ENCODE measurements at regions not wholly inside any gene's neighbourhood (a gene's known extent, or its start where the extent isn't known, plus 50 kb on each side); places are given as distances from the start of the nearest gene placed in this dataset.

DNA sequence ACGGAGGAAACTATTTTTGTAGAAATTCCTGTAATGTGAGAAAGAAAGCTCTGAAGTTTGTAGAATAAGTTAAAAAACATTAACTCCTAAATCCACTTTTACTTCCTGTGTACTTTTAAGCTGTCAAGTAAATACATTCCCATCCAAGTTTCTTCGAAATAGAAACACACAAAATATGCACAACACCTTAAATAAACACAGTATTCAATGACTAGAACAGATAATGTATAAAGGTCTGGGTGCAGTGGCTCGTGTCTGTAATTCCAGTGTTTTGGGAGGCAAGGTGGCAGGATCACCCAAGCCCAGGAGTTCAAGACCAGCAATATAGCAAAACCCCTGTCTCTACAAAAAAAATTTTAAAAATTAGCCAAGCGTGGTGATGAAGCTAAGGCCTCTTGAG, 121.9 kb upstream of the ODAD2 start:
- H3K27me3 ChIP-seq, result no peaks in the 10 kb centered on the region
- no peaks in the 10 kb centered on the region for H3K36me3 ChIP-seq
- H3K9me3 ChIP-seq, result no peaks in the 10 kb centered on the region
- DNase-seq, result no peak
- no peaks in the 10 kb centered on the region for H3K4me1 ChIP-seq
- no peak overlapping the region for H3K4me3 ChIP-seq
- TF ChIP-seq, protein P1, sequence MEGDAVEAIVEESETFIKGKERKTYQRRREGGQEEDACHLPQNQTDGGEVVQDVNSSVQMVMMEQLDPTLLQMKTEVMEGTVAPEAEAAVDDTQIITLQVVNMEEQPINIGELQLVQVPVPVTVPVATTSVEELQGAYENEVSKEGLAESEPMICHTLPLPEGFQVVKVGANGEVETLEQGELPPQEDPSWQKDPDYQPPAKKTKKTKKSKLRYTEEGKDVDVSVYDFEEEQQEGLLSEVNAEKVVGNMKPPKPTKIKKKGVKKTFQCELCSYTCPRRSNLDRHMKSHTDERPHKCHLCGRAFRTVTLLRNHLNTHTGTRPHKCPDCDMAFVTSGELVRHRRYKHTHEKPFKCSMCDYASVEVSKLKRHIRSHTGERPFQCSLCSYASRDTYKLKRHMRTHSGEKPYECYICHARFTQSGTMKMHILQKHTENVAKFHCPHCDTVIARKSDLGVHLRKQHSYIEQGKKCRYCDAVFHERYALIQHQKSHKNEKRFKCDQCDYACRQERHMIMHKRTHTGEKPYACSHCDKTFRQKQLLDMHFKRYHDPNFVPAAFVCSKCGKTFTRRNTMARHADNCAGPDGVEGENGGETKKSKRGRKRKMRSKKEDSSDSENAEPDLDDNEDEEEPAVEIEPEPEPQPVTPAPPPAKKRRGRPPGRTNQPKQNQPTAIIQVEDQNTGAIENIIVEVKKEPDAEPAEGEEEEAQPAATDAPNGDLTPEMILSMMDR (IDR thresholded peaks at IDR 0.05), result no peak
- no peak overlapping the region for H3K9ac ChIP-seq (ENCODE audit: low read depth in 2 of 2, low read length in 2 of 2)
- intact Hi-C loops (cut with DNase I), result no loop called here
- H3K27ac ChIP-seq, result no peak overlapping the region

- Histone ChIP-seq H3K4me3 (no peak overlapping the region), H3K9me3 (no peaks in the 10 kb centered on the region), H3K36me3 (no peaks in the 10 kb centered on the region), H3K9ac (ENCODE audit: low read depth in 2 of 2, low read length in 2 of 2) (no peak overlapping the region), H3K27ac (no peak overlapping the region), H3K27me3 (no peaks in the 10 kb centered on the region), H3K4me1 (no peaks in the 10 kb centered on the region)
- no peak for DNase-seq
- intact Hi-C loops (cut with DNase I), result no loop called here
- TF ChIP-seq, protein P1 (IDR thresholded peaks at IDR 0.05), result no peak
These were observed 121.3 kb upstream of the ODAD2 start for GRCh38 chr10:28120043-28120749.

DNA sequence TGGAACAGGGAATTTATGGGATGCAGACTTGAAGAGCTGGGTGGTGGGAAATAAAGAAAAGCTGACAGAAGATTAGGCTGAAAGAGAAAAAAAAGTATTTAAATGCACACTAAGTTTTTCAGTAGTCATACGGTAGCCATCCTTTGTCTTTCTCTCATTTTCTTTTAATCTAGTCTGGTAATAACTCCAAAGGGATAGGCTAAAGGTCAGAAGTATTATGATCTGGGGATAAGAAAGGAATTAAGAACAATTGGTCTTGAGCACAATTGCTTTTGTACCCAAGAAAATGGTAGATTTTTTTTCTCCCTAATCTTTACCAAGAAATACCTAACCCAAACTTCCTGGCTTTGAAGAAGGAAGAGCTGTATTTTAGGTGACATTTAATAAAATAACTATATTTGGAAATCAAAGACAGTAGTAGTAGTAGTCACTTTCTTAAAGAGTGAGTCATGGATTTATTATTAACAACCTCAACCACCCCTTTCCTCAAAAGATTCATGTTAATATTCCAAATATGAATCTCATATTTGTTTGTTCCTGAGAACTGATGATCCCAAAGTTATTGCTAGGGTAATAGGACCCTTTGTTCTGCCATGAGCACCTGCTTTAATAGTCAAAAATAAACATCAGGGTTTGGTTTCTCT, 120.2 kb upstream of the ODAD2 start:
- intact Hi-C loops (cut with DNase I), result no loop called here
- Histone ChIP-seq H3K9me3 (no peaks in the 10 kb centered on the region), H3K4me1 (no peaks in the 10 kb centered on the region), H3K27me3 (no peaks in the 10 kb centered on the region), H3K9ac (ENCODE audit: low read depth in 2 of 2, low read length in 2 of 2) (no peak overlapping the region), H3K4me3 (no peak overlapping the region), H3K27ac (no peak overlapping the region), H3K36me3 (no peaks in the 10 kb centered on the region)
- DNase-seq, result no peak
- TF ChIP-seq, protein P1 (IDR thresholded peaks at IDR 0.05), result no peak

DNA sequence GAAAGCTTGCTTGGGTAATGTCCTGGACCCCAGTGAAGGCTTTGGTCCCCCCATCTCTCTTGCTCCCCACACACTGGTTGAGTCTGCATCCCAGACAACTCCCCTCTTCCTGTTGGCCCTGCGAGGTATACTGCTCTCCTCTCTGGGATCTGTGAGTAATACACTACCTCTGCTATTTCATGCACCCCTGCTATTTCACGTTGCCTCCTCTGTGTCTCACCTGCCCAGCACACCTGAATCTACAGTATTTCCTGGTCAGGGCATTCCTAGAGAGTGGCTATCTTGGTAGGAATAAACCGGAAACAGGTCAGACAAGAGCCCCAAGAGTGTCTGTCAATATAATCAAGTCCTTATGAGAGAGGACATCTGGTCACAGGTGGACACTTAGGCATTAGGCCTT, 114.3 kb upstream of the ODAD2 start:
- TF ChIP-seq, protein P1 (IDR thresholded peaks at IDR 0.05), result no peak
- H3K36me3 ChIP-seq, result no peaks in the 10 kb centered on the region
- no peak overlapping the region for H3K4me3 ChIP-seq
- H3K4me1 ChIP-seq, result no peaks in the 10 kb centered on the region
- intact Hi-C loops (cut with DNase I), result no loop called here
- no peak for DNase-seq
- no peaks in the 10 kb centered on the region for H3K27me3 ChIP-seq
- H3K9me3 ChIP-seq, result no peaks in the 10 kb centered on the region
- no peak overlapping the region for H3K9ac ChIP-seq (ENCODE audit: low read depth in 2 of 2, low read length in 2 of 2)
- H3K27ac ChIP-seq, result no peak overlapping the region

- H3K36me3 ChIP-seq, result no peaks in the 10 kb centered on the region
- H3K4me1 ChIP-seq, result no peaks in the 10 kb centered on the region
- H3K27me3 ChIP-seq, result no peaks in the 10 kb centered on the region
- intact Hi-C loops (cut with DNase I), result no loop called here
- no peak overlapping the region for H3K27ac ChIP-seq
- no peak overlapping the region for H3K9ac ChIP-seq (ENCODE audit: low read depth in 2 of 2, low read length in 2 of 2)
- no peak for DNase-seq
- no peak overlapping the region for H3K4me3 ChIP-seq
- TF ChIP-seq, protein P1 (IDR thresholded peaks at IDR 0.05), result no peak
- no peaks in the 10 kb centered on the region for H3K9me3 ChIP-seq
These were observed 112.8 kb upstream of the ODAD2 start for GRCh38 chr10:28111712-28112111.

Measured in colonic mucosa (tissue), 4 donors.